SKM-1 (cell line): ENCODE measurements at regions not wholly inside any gene's neighbourhood (a gene's known extent, or its start where the extent isn't known, plus 50 kb on each side); places are given as distances from the start of the nearest gene placed in this dataset.

Experiments
- DNase-seq: peaks from one replicate; lab custom pipeline; 2025; ENCODE audit not compliant: unreplicated experiment; lab: John Stamatoyannopoulos, UW

- no peak for DNase-seq
Measured at GRCh38 chr11:70756756-70757155, 358.4 kb downstream of the CTTN start.

DNA sequence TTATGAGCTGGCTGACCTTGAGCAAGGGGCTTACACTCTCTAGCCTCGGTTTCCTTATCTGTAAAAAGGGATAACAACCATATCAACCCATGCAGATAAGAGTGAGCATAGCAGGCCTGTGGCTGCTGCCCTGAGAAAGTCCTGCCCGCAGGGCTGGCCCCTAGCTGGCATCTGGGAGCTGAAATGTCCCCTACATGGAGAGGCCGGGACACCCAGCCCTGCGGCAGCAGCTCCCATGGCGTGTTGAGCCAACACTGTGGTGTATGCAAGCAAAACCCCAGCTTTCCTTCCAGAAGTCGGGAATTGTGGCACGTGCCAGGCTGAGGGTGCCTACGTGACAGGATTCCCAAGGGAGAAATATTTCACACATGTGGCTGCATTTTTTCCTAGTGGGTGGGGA lies 358.9 kb downstream of the CTTN start:
- no peak for DNase-seq

DNA sequence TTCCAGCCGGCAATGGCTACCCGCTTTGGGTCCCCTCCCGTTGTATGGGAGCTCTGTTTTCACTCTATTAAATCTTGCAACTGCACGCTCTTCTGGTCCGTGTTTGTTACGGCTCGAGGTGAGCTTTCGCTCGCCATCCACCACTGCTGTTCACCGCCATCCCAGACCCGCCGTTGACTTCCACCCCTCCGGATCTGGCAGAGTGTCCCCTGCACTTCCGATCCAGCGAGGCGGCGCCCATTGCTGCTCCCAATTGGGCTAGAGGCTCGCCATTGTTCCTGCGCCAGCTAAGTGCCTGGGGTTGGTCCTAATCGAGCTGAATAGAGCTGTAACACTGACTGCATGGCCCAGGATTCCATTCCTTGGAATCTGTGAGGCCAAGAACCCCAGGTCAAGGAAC lies 359.9 kb downstream of the CTTN start:
- no peak for DNase-seq

- no peak for DNase-seq
Measured at GRCh38 chr11:70759846-70760245, 361.5 kb downstream of the CTTN start.

DNA sequence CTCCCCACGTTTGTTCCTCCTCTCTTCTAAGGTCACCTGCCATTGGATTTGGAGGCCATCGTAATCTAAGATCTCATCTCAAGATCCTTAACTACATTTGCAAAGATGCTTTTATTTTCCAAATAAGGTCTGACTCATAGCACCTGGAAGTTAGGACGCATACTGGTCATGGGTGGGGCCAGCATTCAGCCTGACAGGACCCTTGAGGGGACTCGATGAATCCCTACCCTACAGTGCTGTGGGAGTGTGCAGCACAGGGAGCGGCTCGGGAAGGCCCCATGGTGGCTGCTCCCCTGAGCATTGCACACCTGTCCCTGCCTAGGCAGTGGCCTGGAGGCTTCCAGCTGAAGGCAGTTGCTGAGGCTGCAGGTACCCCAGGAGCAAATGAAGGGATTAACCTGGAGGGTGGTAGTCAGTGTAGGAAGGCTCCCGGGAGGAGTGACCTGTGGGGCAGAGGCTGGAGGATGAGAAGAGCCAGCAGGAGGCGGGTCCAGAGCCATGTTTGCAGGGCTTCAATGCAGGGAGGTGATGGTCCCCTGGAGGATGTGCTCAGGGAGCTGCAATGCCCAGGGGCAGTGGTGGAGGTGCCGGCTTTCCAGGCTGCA lies 362.2 kb downstream of the CTTN start:
- DNase-seq: no peak

DNA sequence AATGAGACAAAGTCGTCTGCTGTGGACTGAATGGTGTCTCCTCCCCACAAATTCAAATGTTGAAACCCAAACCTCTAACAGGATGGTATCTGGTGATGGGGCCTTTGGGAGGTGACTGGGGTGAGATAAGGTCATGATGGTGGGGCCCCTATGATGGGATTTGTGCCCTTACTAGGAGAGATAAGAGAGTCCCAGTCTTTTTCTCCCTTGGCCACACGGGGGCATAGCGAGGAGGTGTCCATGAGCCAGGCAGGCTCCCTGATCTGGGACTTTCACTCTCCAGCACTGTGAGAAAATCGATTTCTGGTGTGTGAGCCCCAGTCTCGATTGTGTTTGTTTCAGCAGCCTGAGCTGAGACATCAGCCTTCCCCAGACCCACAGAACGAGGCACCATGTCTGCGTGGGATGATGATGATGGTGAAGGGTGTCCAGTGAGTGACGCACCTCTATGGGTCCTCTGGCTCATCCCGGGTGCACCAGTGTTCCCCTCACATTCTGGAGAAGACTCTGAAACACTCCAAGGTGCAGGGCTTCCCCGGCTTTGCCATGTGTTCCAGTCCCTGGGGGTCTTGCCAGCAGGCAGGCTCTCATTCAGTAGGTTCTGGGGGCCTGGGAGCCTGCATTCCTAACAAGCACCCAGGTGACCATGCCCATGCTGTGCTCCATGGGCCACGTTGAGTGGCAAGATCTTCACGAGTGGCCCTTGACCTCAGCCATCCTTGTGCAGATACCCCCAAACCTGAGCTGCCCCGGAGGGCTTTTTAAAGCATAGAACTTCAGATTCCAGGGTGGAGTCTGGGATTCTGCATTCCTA lies 363.0 kb downstream of the CTTN start:
- DNase-seq: no peak

DNA sequence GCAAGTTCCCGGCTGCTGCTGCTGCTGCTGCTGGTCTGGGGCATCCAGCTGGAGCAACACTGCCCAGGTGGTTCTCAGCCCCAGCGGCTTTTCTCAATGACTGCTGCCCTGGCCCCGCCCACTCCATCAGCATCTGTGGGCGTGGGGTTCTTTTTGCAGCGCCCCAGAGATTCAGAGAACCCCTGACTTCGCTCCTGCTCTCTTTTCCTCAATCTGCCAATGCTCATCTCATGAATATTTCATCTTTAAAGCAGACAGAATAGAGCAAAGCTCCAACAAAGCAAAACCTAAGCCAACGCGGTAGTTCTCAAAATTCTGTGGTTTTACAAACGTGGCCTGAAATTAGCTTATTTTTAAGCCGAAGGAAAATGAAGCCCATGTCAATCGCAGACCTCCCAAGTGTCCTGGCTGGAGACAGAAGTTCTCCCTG lies 363.6 kb downstream of the CTTN start:
- DNase-seq: no peak

GRCh38 chr11:70762810-70763209 lies 364.5 kb downstream of the CTTN start:
- DNase-seq: no peak

GRCh38 chr11:70763606-70764005 lies 365.3 kb downstream of the CTTN start:
- no peak for DNase-seq

DNA sequence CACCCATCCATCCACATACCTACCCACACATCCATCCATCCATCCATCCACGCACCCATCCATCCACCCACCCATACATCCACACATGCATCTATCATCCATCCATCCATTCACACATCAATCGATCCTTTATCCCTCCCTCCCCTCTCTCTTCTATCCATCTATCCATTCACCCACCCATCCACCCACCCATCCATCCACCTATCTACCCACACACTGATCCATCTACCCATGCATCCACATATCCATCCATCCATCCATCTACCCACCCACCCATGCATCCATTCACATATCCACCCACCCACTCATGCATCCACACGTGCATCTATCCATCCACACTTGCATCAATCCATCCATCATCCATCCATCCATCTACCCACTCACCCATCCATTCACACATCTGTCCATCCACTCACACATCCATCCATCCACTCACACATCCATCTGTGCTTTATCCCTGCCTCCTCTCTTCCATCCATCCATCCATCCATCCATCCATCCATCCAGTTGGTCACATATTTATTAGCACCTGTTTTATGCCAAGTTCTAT lies 366.1 kb downstream of the CTTN start:
- no peak for DNase-seq

GRCh38 chr11:70766901-70767300 lies 368.6 kb downstream of the CTTN start:
- no peak for DNase-seq

GRCh38 chr11:70768346-70769095 lies 370.2 kb downstream of the CTTN start:
- DNase-seq: no peak

DNA sequence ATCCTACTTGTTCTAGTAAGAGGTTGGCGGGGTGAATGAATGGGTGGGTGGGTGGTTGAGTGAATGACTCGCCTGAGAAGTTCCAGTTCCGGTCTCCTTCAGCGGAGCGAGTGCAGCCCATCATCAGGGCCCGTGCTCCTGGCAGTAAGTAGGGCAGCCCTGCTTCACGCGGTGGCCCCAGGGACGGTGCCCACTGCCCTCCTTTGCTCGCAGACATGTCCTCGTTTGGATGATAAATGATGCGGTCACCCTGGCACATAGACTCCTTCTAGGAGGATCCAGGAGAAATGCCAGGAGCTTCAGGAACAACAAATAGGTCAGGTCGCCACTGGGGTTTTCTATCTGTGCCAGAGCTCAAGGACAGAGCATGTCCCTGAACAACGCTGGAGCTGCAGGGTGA lies 370.8 kb downstream of the CTTN start:
- no peak for DNase-seq

GRCh38 chr11:70769521-70769920 lies 371.2 kb downstream of the CTTN start:
- DNase-seq: no peak

GRCh38 chr11:70771099-70771885 lies 373.0 kb downstream of the CTTN start:
- DNase-seq: no peak

GRCh38 chr11:70772950-70773349 lies 374.6 kb downstream of the CTTN start:
- DNase-seq: no peak

DNA sequence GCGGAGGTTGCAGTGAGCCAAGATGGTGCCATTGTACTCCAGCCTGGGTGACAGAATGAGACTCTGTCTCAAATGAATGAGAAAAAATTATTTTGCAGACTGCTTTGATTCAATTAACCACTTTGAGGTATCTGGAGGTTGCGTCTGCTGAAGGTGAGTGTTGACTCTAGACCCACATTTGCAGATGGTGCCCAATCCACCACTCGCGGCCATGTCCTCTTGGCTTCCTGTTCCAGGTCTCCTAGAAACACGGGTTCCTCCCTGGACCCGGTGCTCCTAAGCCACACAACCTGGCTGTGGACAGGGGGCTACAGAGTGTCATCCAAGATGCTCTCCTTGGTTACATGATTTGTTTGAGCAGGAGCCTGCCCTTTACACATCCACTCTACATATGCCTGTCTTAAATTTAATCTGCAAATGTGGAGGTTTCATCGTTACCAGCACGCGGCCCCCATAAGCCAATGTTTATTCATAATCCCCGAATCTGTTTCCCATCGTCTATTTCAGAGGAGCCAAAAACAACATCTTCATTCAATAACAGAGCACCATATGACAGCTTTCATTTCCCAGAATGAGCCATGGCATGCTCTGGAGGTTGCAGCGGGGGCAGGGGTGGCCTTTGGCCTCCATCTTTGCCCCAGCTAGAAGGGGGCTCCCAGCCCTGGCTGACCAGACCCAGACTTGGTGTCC lies 377.2 kb downstream of the CTTN start:
- no peak for DNase-seq

GRCh38 chr11:70776914-70777532 lies 378.7 kb downstream of the CTTN start:
- DNase-seq: no peak

DNA sequence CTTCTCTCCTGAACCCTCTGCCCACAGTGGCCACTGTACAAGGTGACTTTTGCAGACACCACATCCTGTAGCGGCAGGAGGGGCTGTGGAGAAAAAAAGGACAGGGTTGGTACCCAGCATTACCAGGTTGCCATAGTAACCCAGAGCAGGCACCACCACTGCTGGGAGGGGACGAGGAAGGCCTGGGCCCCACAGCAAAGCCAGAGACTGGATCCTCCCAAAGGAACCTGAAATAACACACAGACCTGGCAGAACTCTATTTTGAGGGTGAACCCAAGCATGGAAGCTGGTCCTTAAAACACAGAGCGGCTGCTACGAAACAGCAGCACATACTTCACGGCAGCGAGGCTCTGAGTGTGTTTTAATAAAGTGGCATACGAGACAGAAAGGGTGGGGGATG lies 380.6 kb downstream of the CTTN start:
- no peak for DNase-seq
